RKO (cell line): ENCODE measurements at regions not wholly inside any gene's neighbourhood (a gene's known extent, or its start where the extent isn't known, plus 50 kb on each side); places are given as distances from the start of the nearest gene placed in this dataset.
A peak's percentile ranks its signal among the peaks of the same experiment; 100 is the strongest.

ENCODE experiments used
- DNase-seq: peaks from one replicate; pipeline ENCODE4 v3.0.0-alpha.2; 2016; ENCODE audit warnings: low spot score

DNA sequence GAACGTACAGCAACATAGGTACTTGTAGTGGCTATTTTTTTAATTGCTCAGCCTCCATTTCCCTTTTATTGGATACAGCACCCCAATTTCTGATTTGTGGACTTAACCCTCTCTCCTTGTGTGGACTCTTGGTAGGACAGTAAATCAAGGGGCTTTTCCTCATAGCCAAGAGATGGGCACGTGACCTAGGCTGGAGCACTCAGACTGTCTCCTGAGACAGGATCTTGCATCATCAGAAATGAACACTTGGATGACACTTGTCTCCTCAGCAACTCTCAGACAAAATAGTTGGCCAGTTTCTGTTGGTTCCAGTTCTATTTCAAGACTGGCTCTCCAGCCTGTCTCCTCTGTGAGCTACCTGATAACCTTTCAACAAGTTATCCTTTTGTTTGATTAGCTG lies 112.9 kb upstream of the ZNF678 start:
- no peak for DNase-seq

DNA sequence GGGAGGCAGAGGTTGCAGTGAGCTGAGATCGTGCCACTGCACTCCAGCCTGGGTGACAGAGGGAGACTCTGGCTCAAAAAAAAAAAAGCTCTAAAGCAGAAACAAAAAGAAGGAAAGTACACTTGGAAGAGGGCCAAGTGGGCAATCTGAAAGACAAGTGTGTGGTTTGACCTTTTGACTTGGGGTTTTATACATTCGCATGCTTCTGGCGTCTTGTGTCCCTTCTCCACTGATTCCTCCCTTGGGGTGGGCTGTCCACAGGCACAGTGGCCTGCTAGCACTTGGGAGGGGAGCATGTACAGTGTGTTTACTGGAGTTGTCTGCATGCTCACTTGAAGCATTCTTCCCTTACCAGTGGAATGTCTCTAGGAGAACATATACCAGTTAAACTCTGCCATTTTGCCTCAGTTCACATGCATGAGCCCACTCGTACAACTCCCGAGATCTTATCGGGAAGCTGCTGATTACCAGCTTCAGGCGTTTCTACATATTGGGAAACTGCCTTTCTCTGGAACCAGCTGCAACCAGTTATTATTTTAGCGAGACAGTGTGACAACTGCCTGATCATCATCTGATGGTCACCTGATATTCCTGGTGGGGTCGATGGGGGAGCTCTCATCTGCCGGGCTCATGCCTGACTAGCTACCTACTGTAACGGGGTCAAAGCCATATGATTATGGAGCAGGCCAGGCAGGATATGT lies 113.5 kb upstream of the ZNF678 start:
- no peak for DNase-seq

DNA sequence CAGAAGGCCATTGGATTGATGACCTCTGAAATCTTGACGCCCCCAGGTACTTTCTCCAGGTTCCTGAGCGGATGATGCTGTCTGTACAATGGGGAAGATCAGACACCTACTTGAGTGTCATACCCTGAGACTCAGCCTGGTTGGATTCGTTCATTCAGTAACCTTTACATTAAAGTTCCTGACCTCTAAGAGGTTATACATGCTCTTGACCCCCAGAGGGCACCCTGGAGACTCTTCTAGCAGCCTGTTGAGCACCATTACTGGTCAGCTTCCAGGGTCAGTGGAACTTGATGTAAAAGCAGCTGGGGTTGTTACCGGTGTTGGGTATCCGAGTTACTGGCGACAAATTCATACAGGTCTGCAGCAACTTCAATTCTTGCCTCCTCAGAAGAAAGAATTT lies 114.3 kb upstream of the ZNF678 start:
- DNase-seq = peak; percentile 76

GRCh38 chr1:227447531-227447990 lies 115.8 kb upstream of the ZNF678 start:
- DNase-seq = no peak

DNA sequence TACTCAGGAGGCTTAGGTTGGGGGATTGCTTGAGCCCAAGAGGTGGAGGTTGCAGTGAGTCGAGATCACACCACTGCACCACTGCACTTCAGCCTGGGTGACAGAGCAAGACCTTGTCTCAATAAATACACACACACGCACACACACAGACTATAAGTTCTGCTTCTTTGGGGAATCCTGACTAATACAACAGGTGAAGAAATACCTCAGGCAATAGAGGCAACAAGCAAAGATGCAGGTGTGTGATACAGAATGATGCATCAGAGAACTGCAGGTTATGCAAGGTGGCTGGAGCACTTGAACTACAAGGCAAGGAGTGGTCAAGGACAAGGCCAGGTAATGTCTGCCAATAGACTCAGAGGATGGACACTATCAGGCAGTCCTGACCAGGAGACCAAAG lies 117.6 kb upstream of the ZNF678 start:
- DNase-seq = no peak

DNA sequence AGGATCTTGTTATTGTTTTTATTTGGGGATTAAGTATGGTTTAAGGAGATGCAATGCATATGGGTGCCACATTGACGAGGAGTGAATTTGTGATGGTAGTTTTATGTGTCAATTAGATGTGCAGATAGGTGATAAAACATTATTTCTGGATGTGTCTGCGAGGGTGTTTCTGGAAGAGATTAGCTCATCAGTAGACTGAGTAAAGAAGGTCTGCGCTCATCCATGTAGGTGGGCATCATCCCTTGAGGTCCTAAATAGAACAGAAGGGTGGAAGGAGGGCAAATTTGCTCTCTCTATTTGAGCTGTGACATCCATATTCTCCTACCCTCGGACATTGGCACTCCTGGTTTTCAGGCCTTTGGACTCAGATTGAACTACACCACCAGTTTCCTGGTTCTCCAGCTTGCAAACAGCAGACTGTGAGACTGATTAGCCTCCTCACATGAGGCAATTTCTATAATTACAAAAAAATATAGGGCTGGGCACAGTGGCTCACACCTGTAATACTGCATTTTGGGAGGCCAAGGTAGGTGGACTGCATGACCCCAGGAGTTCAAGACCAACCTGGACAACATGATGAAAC lies 118.2 kb upstream of the ZNF678 start:
- DNase-seq = no peak

GRCh38 chr1:227440182-227440581 lies 121.9 kb upstream of the CDC42BPA start:
- no peak for DNase-seq

DNA sequence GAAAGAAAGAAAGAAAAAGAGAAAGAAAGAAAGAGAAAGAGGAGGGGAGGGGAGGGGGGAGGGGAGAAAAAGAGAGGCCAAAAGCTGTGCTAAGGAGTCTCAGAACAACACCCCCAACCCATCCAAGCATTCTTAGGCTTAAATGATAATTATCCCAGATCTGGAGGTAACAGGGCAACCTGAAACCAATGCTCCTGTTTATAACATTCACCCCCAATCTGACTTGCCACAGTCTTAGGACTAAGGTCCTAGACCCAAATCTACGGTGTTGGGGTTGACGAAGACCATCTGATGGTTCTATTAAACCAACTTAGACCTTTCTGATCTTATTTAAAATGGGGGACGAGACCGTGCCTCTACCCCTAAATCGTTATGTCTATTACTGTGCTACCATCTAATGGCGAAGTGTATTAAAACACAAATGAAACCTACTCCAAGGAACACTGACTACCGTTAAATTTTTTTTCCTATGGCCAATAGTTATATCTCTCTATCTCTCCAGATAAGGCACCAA lies 119.3 kb upstream of the CDC42BPA start:
- peak; percentile 81 for DNase-seq

- no peak for DNase-seq
Measured at GRCh38 chr1:227434808-227435444, 116.6 kb upstream of the CDC42BPA start.

- DNase-seq = no peak
Measured at GRCh38 chr1:227433663-227434341, 115.5 kb upstream of the CDC42BPA start.

DNA sequence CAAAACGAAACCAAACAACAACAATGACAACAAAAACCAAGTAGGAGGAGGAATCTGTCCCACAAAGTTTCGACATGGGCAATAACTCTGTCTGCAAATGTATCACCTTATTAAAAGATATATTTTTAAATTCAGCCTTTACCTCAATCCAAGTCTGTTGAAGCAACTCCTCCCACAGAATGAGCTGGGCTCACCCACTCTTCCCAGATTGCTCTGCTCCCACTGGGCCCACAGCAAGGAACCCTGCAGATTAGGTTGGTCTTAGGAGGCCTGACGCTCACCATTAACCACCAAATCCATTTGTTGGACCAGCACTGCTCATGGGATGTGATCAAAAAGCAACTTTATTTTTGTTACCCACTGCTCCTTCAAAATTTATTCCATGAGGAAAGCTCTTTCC lies 114.7 kb upstream of the CDC42BPA start:
- DNase-seq = no peak

- no peak for DNase-seq
Measured at GRCh38 chr1:227432181-227432535, 113.9 kb upstream of the CDC42BPA start.

GRCh38 chr1:227429447-227430359 lies 111.4 kb upstream of the CDC42BPA start:
- DNase-seq = no peak

DNA sequence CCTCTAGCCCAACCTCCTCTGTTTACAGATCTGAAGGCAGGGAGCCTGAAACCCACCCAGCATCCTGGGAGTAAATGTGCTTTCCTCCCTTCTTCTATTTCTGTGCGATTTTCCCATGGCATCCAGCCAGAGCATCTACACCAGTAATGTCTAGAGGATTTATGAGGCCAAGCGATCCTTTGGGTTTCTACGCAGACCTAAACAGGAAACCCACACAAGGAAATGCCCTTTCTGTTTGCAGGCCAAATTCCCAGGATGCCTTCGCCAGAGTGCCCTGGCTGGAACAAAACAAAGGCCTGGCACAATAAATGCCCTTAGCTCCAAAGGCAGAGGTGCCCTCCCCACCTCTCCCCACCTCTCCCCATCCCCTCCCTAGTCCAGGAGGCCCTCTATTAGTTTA lies 110.5 kb upstream of the CDC42BPA start:
- no peak for DNase-seq

GRCh38 chr1:227427411-227427810 lies 109.1 kb upstream of the CDC42BPA start:
- DNase-seq = no peak

- no peak for DNase-seq
Measured at GRCh38 chr1:227424953-227425352, 106.7 kb upstream of the CDC42BPA start.

DNA sequence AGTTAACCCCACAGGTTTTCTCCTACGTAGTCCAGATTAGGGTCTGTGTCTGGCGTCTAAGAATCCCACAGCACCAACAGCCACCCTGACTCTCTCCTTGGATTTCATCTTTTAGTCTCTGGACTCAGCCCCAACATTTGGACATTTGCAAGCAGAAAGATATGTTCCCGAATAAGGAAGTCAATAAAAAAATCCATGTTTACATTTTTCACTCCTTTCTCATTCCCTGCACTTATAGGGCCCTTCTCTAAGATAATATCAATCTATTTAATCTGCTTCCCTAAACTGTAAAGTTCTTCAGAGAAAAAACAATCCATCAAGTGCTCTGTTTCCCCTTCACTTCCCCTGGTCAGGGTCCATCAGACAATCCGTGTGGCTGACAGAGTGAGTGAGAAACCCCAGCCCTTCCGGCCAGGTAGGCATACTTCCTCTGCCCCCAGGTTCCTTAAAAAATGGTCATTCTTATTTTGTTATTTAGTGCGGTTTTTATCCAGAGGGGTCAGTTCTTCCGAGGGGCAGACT lies 105.9 kb upstream of the CDC42BPA start:
- DNase-seq = no peak

GRCh38 chr1:227422581-227422980 lies 104.3 kb upstream of the CDC42BPA start:
- no peak for DNase-seq

GRCh38 chr1:227420147-227420546 lies 101.9 kb upstream of the CDC42BPA start:
- DNase-seq = no peak

GRCh38 chr1:227417756-227418480 lies 99.6 kb upstream of the CDC42BPA start:
- no peak for DNase-seq
